ENCODE measurements at regions not wholly inside any gene's neighbourhood (a gene's known extent, or its start where the extent isn't known, plus 50 kb on each side); places are given as distances from the start of the nearest gene placed in this dataset.

- H4K5ac ChIP-seq (ENCODE audit: insufficient read length, low read depth, low read length): no peak overlapping the region
- no peak overlapping the region for H2AK5ac ChIP-seq (ENCODE audit: insufficient read length, low read length)
- no peak overlapping the region for H3K18ac ChIP-seq (ENCODE audit: insufficient read length, low read depth, low read length)
- no peak overlapping the region for H3K4me2 ChIP-seq (ENCODE audit: insufficient read depth, insufficient read length, low read length)
- H2BK120ac ChIP-seq (ENCODE audit: low read depth, low read length, poor library complexity, severe bottlenecking): no peak overlapping the region
- no peaks in the 10 kb centered on the region for H4K20me1 ChIP-seq (ENCODE audit: control insufficient read depth, insufficient read depth, insufficient read length)
- H3K23ac ChIP-seq (ENCODE audit: insufficient read length, low read depth, low read length): no peak overlapping the region
- no peaks in the 10 kb centered on the region for H3K9me3 ChIP-seq (ENCODE audit: control insufficient read depth, low read depth, low read length)
- no peak overlapping the region for H3K14ac ChIP-seq (ENCODE audit: insufficient read depth, low read length)
- no peaks in the 10 kb centered on the region for H3K4me1 ChIP-seq (ENCODE audit: insufficient read depth, low read length)
- H3K27ac ChIP-seq (ENCODE audit: insufficient read length, low read depth, low read length): no peak overlapping the region
- peaks cover 0 to 5% (median 2%) of the 10 kb centered on the region in 3 experiments; a peak in 1 of 7 replicates for H3K36me3 Mint-ChIP-seq (ENCODE audit: insufficient read depth in 1 of 3, low read depth in 3 of 3)
- no peak overlapping the region for H4K8ac ChIP-seq (replicated peaks; ENCODE audit: insufficient read length, low read depth, low read length)
- H3K79me1 ChIP-seq (ENCODE audit: insufficient read depth, low read depth, low read length, poor library complexity, severe bottlenecking): no peaks in the 10 kb centered on the region
- no peaks in the 10 kb centered on the region for H3K79me2 ChIP-seq (ENCODE audit: insufficient read depth, low read length)
- H3K27ac Mint-ChIP-seq: no peak overlapping the region
- no CpG with 5 or more reads among the region's 2 CpGs for whole genome bisulfite sequencing (ENCODE audit: extremely low coverage, insufficient read length, low lambda C conversion rate)
- no peak for DNase-seq
- H3K4me3 Mint-ChIP-seq: no peak overlapping the region
- H3K27me3 ChIP-seq (ENCODE audit: insufficient read depth, low read length): no peaks in the 10 kb centered on the region
- no peak overlapping the region for H4K91ac ChIP-seq (ENCODE audit: insufficient read length, low read depth, low read length)
- H2AFZ ChIP-seq (ENCODE audit: low read length): no peak overlapping the region
- H2BK20ac ChIP-seq (ENCODE audit: low read depth, low read length, poor library complexity, severe bottlenecking): no peak overlapping the region
- H3K56ac ChIP-seq (ENCODE audit: insufficient read length, low read depth, low read length): no peak overlapping the region
- no peaks in the 10 kb centered on the region for H3K4me1 Mint-ChIP-seq
- H3K9me3 Mint-ChIP-seq: peaks cover 0 to 4% of the 10 kb centered on the region in 2 experiments; a peak in 2 of 5 replicates
- H3K9ac ChIP-seq (ENCODE audit: extremely low read depth, insufficient read length, low read length): no peak overlapping the region
- no peak overlapping the region for H2BK15ac ChIP-seq (ENCODE audit: low read depth, low read length)
- no peak for TF ChIP-seq CTCF (conservative IDR thresholded peaks at IDR 0.05)
- no peaks in the 10 kb centered on the region for H3K23me2 ChIP-seq (ENCODE audit: insufficient read length, low read depth, low read length, poor library complexity, severe bottlenecking)
- H3K4ac ChIP-seq (ENCODE audit: low read depth, low read length): no peak overlapping the region
- no peak overlapping the region for H3T11ph ChIP-seq (ENCODE audit: low read length)
- no peak overlapping the region for H2BK5ac ChIP-seq (ENCODE audit: insufficient read length, low read length)
- no peak overlapping the region for H2BK12ac ChIP-seq (ENCODE audit: insufficient read length, low read depth, low read length)
- no peaks in the 10 kb centered on the region for H3K27me3 Mint-ChIP-seq (ENCODE audit: low read depth)
Observed at GRCh38 chr4:19262467-19262866, 989.2 kb upstream of the SLIT2 start.
